ENCODE measurements at regions not wholly inside any gene's neighbourhood (a gene's known extent, or its start where the extent isn't known, plus 50 kb on each side); places are given as distances from the start of the nearest gene placed in this dataset.

DNA sequence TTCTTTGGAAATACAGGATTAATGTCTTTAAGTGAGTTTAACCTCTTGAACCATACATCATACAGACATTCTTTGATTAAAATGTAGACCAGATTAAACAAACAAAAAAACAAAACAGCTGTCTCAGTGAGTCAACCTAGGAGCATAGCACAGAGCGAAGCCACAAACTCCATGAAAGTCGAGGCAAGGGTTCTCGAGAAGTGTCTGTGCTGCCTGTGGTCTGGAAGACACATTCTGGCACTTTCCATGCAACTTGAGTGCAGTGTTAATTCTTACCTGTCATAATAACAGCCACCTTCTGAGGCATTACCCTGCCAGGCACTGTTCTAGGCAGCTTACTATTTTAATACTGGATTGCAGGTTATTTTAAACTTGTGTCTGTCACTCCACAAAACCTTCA lies 435.5 kb upstream of the MMADHC start:
- TF ChIP-seq, protein P1, sequence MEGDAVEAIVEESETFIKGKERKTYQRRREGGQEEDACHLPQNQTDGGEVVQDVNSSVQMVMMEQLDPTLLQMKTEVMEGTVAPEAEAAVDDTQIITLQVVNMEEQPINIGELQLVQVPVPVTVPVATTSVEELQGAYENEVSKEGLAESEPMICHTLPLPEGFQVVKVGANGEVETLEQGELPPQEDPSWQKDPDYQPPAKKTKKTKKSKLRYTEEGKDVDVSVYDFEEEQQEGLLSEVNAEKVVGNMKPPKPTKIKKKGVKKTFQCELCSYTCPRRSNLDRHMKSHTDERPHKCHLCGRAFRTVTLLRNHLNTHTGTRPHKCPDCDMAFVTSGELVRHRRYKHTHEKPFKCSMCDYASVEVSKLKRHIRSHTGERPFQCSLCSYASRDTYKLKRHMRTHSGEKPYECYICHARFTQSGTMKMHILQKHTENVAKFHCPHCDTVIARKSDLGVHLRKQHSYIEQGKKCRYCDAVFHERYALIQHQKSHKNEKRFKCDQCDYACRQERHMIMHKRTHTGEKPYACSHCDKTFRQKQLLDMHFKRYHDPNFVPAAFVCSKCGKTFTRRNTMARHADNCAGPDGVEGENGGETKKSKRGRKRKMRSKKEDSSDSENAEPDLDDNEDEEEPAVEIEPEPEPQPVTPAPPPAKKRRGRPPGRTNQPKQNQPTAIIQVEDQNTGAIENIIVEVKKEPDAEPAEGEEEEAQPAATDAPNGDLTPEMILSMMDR (IDR thresholded peaks at IDR 0.05), result no peak
- DNase-seq (ENCODE audit: low spot score in 2 of 2), result no peak
- intact Hi-C loops (cut with DNase I), result no loop called here

DNA sequence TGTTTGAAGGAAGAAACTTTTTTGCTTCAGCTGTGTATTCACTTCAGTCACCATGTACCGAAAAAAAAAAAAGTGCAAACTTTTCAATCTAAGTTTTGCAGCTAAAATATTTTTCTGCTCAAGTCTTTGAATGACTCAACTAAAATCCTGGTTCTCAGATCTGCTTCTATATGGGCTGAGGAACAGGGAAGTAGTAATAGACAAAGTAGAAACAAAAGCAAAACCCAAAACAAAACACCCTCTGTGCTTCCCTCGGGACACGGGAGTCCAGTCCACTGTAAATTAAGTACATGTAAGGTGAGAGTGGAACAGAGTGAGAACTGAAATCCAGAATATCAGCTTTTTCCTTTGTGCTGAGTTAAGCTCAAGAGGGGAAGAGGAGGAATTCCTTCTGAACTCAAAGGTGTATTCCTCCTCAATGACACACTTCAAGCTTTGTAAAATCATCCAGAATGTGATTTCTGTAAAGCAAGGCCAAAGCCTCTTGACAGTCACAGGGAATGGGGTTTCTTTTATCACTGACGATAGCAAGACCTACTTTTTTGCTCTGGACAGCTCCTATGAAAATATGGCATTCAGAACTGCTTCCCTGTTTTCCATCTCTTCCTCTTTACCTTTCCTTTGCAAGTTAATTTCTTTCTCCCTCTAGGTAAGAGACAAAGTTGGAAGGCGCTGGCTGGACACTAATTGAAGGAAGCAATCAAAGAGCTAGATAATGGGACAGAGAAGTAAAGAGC lies 433.5 kb upstream of the MMADHC start:
- Histone ChIP-seq H3K27ac (no peak overlapping the region), H3K36me3 (no peaks in the 10 kb centered on the region), H3K4me3 (no peak overlapping the region), H3K9me3 (no peaks in the 10 kb centered on the region), H3K4me1 (no peaks in the 10 kb centered on the region), H3K27me3 (no peaks in the 10 kb centered on the region)
- no peak for DNase-seq (ENCODE audit: low spot score in 2 of 2)
- intact Hi-C loops (cut with DNase I), result no loop called here
- TF ChIP-seq, protein P1 (IDR thresholded peaks at IDR 0.05), result no peak

More for the DNA sequence above, 435.5 kb upstream of the MMADHC start:
- H3K27me3 ChIP-seq, result no peaks in the 10 kb centered on the region
- no peaks in the 10 kb centered on the region for H3K4me1 ChIP-seq
- H3K9me3 ChIP-seq, result no peaks in the 10 kb centered on the region
- no peaks in the 10 kb centered on the region for H3K36me3 ChIP-seq
- H3K27ac ChIP-seq, result no peak overlapping the region
- no peak overlapping the region for H3K4me3 ChIP-seq

DNA sequence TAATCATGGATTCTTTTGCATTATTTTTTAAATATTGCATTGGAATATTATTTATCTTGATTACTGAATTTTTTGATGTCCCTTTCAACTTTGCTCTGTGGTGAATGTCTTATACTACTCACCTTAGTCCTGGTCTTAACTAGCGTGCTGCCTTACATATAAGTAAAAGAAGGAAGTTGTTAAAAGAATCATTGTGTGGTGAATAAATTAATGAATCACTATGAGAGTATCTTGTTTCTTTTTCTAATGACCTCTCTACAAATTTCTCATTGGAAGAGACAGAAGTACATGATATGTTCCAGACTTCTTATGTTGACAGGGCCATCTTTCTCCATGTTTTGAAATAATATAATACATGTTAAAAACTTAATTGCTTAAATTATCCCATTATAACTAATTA lies 432.6 kb upstream of the MMADHC start:
- DNase-seq (ENCODE audit: low spot score in 2 of 2), result no peak
- intact Hi-C loops (cut with DNase I), result no loop called here

DNA sequence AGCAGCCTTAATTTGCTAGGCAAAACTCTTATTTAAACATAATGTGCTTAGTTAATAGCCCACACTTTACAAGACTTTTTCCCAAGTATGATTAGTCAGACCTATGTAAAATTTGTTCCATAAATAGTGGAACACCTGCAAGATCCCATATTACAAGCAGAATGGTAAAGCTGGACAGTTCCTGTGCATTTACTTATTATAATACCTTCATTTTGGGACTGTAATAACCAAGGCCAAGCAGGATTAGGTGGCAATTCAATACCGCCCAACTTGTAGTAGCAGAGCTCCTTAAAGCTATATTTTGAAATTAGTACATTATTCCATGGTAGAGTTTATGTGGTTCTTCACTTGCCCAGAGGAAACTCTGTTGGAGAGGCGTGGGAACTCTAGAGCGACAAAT lies 431.5 kb upstream of the MMADHC start:
- Histone ChIP-seq H3K27ac (no peak overlapping the region), H3K4me1 (no peaks in the 10 kb centered on the region), H3K4me3 (no peak overlapping the region), H3K27me3 (no peaks in the 10 kb centered on the region), H3K9me3 (no peaks in the 10 kb centered on the region), H3K36me3 (no peaks in the 10 kb centered on the region)
- DNase-seq (ENCODE audit: low spot score in 2 of 2), result no peak
- intact Hi-C loops (cut with DNase I), result no loop called here
- TF ChIP-seq, protein P1 (IDR thresholded peaks at IDR 0.05), result no peak

More for the DNA sequence above, 432.6 kb upstream of the MMADHC start:
- no peaks in the 10 kb centered on the region for H3K9me3 ChIP-seq
- no peaks in the 10 kb centered on the region for H3K4me1 ChIP-seq
- H3K27ac ChIP-seq, result no peak overlapping the region
- TF ChIP-seq, protein P1 (IDR thresholded peaks at IDR 0.05), result no peak
- no peaks in the 10 kb centered on the region for H3K27me3 ChIP-seq
- no peak overlapping the region for H3K4me3 ChIP-seq
- H3K36me3 ChIP-seq, result no peaks in the 10 kb centered on the region

DNA sequence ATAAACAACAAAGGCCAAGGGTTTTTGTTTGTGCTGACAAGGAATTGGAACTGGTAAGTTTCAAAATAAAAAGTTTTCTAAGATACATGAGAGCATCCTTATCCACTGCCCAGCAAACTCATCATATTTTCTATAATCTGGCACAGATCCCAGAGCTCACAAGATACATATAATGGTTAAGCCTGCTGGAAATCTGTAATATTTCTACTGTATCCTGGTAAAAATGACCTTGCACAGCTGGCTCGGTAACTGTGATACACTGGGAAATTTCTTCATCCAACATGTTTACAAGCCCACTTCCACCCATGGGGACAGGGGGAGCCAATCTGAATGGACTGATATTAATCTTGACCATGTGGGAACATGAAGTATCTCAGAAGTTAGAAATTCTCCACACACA lies 425.4 kb upstream of the MMADHC start:
- Histone ChIP-seq H3K4me1 (no peaks in the 10 kb centered on the region), H3K27me3 (no peaks in the 10 kb centered on the region), H3K9me3 (no peaks in the 10 kb centered on the region), H3K27ac (no peak overlapping the region), H3K36me3 (no peaks in the 10 kb centered on the region), H3K4me3 (no peak overlapping the region)
- no peak for DNase-seq (ENCODE audit: low spot score in 2 of 2)
- intact Hi-C loops (cut with DNase I), result no loop called here
- TF ChIP-seq, protein P1 (IDR thresholded peaks at IDR 0.05), result no peak
